OCI-LY3 (cell line): ENCODE measurements at regions not wholly inside any gene's neighbourhood (a gene's known extent, or its start where the extent isn't known, plus 50 kb on each side); places are given as distances from the start of the nearest gene placed in this dataset.

Experiments
- CTCF ChIP-seq: fragments of 200-600, 300-600 bp; sonication (generic); IDR thresholded peaks from 2 replicates; pipeline ENCODE4 v1.5.1; 2014; ENCODE audit warnings: antibody characterized with exemption, low read length, low read depth
- EZH2phosphoT487 ChIP-seq: fragments of 200-600 bp; shearing (Covaris generic); IDR thresholded peaks from 2 replicates; pipeline ENCODE4 v1.6.1; 2018; ENCODE audit warnings: antibody characterized with exemption, mixed run types, low read depth

GRCh38 chr1:54474310-54475251, 68.4 kb upstream of the SSBP3 start:
- TF ChIP-seq CTCF (no peak), EZH2phosphoT487 (no peak)
